ENCODE measurements at regions not wholly inside any gene's neighbourhood (a gene's known extent, or its start where the extent isn't known, plus 50 kb on each side); places are given as distances from the start of the nearest gene placed in this dataset.

GRCh38 chr21:38039369-38039768, 123.1 kb upstream of the KCNJ6 start:
- TF ChIP-seq CTCF (IDR thresholded peaks at IDR 0.05) (no peak), POLR2A (IDR thresholded peaks at IDR 0.05) (no peak)
